ENCODE measurements at regions not wholly inside any gene's neighbourhood (a gene's known extent, or its start where the extent isn't known, plus 50 kb on each side); places are given as distances from the start of the nearest gene placed in this dataset.
"Not testable (repeated sequence)": the region's sequence is repeated elsewhere in the genome, so short reads cannot be mapped to it uniquely, and the experiment has no call there.

DNA sequence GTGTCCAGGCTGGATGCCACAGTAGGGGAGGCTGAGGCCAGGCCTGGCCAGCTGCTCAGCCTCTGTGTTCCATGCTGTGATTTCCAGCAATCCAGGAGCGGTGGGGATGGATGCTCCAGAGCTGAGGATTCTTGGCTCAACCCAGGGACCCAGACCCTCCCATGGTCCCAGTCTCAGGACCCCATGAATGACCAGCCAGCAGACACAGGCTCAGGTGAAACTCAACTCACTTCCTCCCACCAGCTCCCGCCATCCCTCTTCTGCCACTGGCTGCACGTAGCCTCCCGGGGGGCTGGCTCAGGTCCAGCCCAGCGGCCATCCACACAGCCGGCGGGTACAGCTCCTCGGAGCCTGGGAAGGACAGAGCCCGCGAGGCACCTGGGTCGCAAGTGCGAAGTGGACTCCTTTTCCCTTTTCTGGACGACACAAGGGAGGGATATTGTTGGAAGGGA, 54.5 kb upstream of the DACT2 start:
- H3K4me1 ChIP-seq (ENCODE audit: insufficient read depth, low read length): no peaks in the 10 kb centered on the region
- Mint-ChIP-seq H3K27ac (no peak overlapping the region), H3K4me1 (peaks cover 2 to 5% (median 4%) of the 10 kb centered on the region in 4 donors), H3K27me3 (peaks cover 0 to 1% of the 10 kb centered on the region in 2 donors), H3K4me3 (no peak overlapping the region), H3K36me3 (no peaks in the 10 kb centered on the region), H3K9me3 (peaks cover 0 to 5% (median 0%) of the 10 kb centered on the region in 8 donors)
- ChIA-PET POLR2A (ENCODE audit: partially characterized antibody) (no interaction called here), CTCF (ENCODE audit: partially characterized antibody) (interaction anchor here (0.8 kb wide), 1 partner anchor 512 kb away, joined by 4 read pairs; no protein-coding TSS in a partner anchor)
- intact Hi-C loops (cut with micrococcal nuclease): no loop called here
- no peaks in the 10 kb centered on the region for H3K27me3 ChIP-seq (ENCODE audit: insufficient read depth, low read length)
- no peak for DNase-seq
- H3K36me3 ChIP-seq (ENCODE audit: insufficient read depth, low read length): no peaks in the 10 kb centered on the region
- no peak overlapping the region for H3K4me3 ChIP-seq (ENCODE audit: low read length in 2 of 2)
- no peak overlapping the region for H3K27ac ChIP-seq (ENCODE audit: low read depth, low read length)
- H3K9me3 ChIP-seq (ENCODE audit: control insufficient read depth in 1 of 2, low read length in 2 of 2): no peaks in the 10 kb centered on the region

DNA sequence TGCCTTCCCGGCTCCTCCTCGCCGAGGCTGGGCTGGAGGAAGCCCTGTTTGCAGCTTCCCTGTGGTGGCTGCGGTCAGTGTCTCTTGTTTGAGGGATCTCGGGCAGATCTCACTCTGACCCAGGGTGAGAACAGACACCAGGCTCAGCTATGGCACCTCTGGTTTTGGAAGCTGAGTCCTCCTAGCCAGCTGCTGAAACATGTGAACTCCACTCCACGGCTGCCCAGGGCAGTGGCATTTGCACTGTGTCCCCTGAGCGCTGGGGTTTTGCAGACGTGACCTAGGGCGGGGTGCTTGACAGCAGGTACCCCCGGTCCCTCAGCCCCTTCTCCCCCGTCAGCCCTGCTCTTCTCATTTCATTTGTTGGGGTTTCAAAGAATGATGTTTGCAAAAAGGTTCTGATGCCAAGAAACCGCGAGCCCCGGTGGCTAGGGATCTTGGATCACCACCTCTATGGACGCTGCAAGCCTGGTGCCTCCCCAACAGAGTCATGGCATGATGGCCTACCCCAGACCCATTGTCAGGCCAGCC, 55.0 kb upstream of the DACT2 start:
- Mint-ChIP-seq H3K27me3 (peaks cover 0 to 1% of the 10 kb centered on the region in 2 donors), H3K9me3 (peaks cover 0 to 7% (median 0%) of the 10 kb centered on the region in 8 donors), H3K4me1 (peaks cover 2 to 5% (median 4%) of the 10 kb centered on the region in 4 donors), H3K36me3 (no peaks in the 10 kb centered on the region), H3K4me3 (no peak overlapping the region), H3K27ac (no peak overlapping the region)
- intact Hi-C loops (cut with micrococcal nuclease): no loop called here
- no peaks in the 10 kb centered on the region for H3K9me3 ChIP-seq (ENCODE audit: control insufficient read depth in 1 of 2, low read length in 2 of 2)
- DNase-seq: no peak
- no peaks in the 10 kb centered on the region for H3K4me1 ChIP-seq (ENCODE audit: insufficient read depth, low read length)
- ChIA-PET CTCF (ENCODE audit: partially characterized antibody) (interaction anchor here (0.8 kb wide), 1 partner anchor 512 kb away, joined by 4 read pairs; no protein-coding TSS in a partner anchor), POLR2A (ENCODE audit: partially characterized antibody) (no interaction called here)
- no peaks in the 10 kb centered on the region for H3K36me3 ChIP-seq (ENCODE audit: insufficient read depth, low read length)
- no peak overlapping the region for H3K4me3 ChIP-seq (ENCODE audit: low read length in 2 of 2)
- no peaks in the 10 kb centered on the region for H3K27me3 ChIP-seq (ENCODE audit: insufficient read depth, low read length)
- H3K27ac ChIP-seq (ENCODE audit: low read depth, low read length): no peak overlapping the region

DNA sequence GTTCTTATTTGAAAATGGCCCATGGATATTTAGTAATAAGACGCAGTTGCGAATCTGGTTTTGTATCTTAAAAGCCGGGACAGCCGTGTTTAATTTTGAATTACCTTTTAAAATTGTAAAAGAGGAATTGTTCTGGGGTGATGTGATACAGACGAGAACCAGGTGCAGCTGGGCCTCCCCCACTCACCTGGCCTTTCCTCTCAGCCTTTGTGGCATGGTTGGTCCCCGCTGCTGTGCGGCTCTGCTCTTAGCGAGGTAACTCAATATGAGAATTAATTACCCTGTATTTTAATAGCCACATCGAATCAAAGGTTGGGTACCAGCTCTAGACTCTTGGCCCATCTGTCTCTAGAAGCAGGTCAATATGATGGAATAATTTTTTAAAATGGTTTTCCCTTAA, 56.5 kb upstream of the DACT2 start:
- intact Hi-C loops (cut with micrococcal nuclease): no loop called here
- Histone ChIP-seq H3K36me3 (ENCODE audit: insufficient read depth, low read length) (no peaks in the 10 kb centered on the region), H3K4me3 (ENCODE audit: low read length in 2 of 2) (no peak overlapping the region), H3K27me3 (ENCODE audit: insufficient read depth, low read length) (no peaks in the 10 kb centered on the region), H3K4me1 (ENCODE audit: insufficient read depth, low read length) (no peaks in the 10 kb centered on the region), H3K27ac (ENCODE audit: low read depth, low read length) (no peak overlapping the region), H3K9me3 (ENCODE audit: control insufficient read depth in 1 of 2, low read length in 2 of 2) (no peaks in the 10 kb centered on the region)
- Mint-ChIP-seq H3K4me1 (no peaks in the 10 kb centered on the region), H3K27me3 (peaks cover 0 to 1% of the 10 kb centered on the region in 2 donors), H3K9me3 (peaks cover 0 to 10% (median 0%) of the 10 kb centered on the region in 8 donors), H3K4me3 (no peak overlapping the region), H3K36me3 (no peaks in the 10 kb centered on the region), H3K27ac (peak overlapping the region in 1 of 7 donors; percentile 42)
- ChIA-PET CTCF (ENCODE audit: partially characterized antibody) (no interaction called here), POLR2A (ENCODE audit: partially characterized antibody) (no interaction called here)
- DNase-seq: no peak

- H3K27me3 Mint-ChIP-seq: no peaks in the 10 kb centered on the region
- intact Hi-C loops (cut with micrococcal nuclease): no loop called here
- ChIA-PET CTCF (ENCODE audit: partially characterized antibody) (no interaction called here), POLR2A (ENCODE audit: partially characterized antibody) (no interaction called here)
- no peak for DNase-seq
- H3K4me3 ChIP-seq (ENCODE audit: low read length in 2 of 2): no peak overlapping the region
- no peak overlapping the region for H3K27ac Mint-ChIP-seq
- H3K27me3 ChIP-seq (ENCODE audit: insufficient read depth, low read length): no peaks in the 10 kb centered on the region
- H3K36me3 ChIP-seq (ENCODE audit: insufficient read depth, low read length): no peaks in the 10 kb centered on the region
- no peak overlapping the region for H3K4me3 Mint-ChIP-seq
- H3K4me1 Mint-ChIP-seq: no peaks in the 10 kb centered on the region
- H3K4me1 ChIP-seq (ENCODE audit: insufficient read depth, low read length): no peaks in the 10 kb centered on the region
- no peak overlapping the region for H3K27ac ChIP-seq (ENCODE audit: low read depth, low read length)
- no peaks in the 10 kb centered on the region for H3K9me3 ChIP-seq (ENCODE audit: control insufficient read depth in 1 of 2, low read length in 2 of 2)
- no peaks in the 10 kb centered on the region for H3K36me3 Mint-ChIP-seq
- peaks cover 0 to 10% (median 0%) of the 10 kb centered on the region in 8 donors for H3K9me3 Mint-ChIP-seq
Measured at GRCh38 chr6:168376811-168377483, 57.4 kb upstream of the DACT2 start.

- no peaks in the 10 kb centered on the region for H3K4me1 ChIP-seq (ENCODE audit: insufficient read depth, low read length)
- H3K9me3 Mint-ChIP-seq: peaks cover 0 to 10% (median 0%) of the 10 kb centered on the region in 8 donors
- H3K27ac Mint-ChIP-seq: no peak overlapping the region
- intact Hi-C loops (cut with micrococcal nuclease): no loop called here
- H3K36me3 Mint-ChIP-seq: no peaks in the 10 kb centered on the region
- ChIA-PET POLR2A (ENCODE audit: partially characterized antibody) (no interaction called here), CTCF (ENCODE audit: partially characterized antibody) (no interaction called here)
- no peak overlapping the region for H3K27ac ChIP-seq (ENCODE audit: low read depth, low read length)
- H3K4me1 Mint-ChIP-seq: no peaks in the 10 kb centered on the region
- H3K27me3 ChIP-seq (ENCODE audit: insufficient read depth, low read length): no peaks in the 10 kb centered on the region
- no peak for DNase-seq
- H3K36me3 ChIP-seq (ENCODE audit: insufficient read depth, low read length): no peaks in the 10 kb centered on the region
- no peak overlapping the region for H3K4me3 ChIP-seq (ENCODE audit: low read length in 2 of 2)
- no peak overlapping the region for H3K4me3 Mint-ChIP-seq
- H3K27me3 Mint-ChIP-seq: no peaks in the 10 kb centered on the region
- H3K9me3 ChIP-seq (ENCODE audit: control insufficient read depth in 1 of 2, low read length in 2 of 2): no peaks in the 10 kb centered on the region
Measured at GRCh38 chr6:168377484-168377855, 57.9 kb upstream of the DACT2 start.

GRCh38 chr6:168377856-168378832, 58.6 kb upstream of the DACT2 start:
- H3K27me3 ChIP-seq (ENCODE audit: insufficient read depth, low read length): no peaks in the 10 kb centered on the region
- Mint-ChIP-seq H3K36me3 (no peaks in the 10 kb centered on the region), H3K9me3 (peaks cover 0 to 7% (median 0%) of the 10 kb centered on the region in 8 donors), H3K27ac (no peak overlapping the region), H3K27me3 (no peaks in the 10 kb centered on the region), H3K4me3 (no peak overlapping the region), H3K4me1 (no peaks in the 10 kb centered on the region)
- H3K27ac ChIP-seq (ENCODE audit: low read depth, low read length): no peak overlapping the region
- ChIA-PET POLR2A (ENCODE audit: partially characterized antibody) (no interaction called here), CTCF (ENCODE audit: partially characterized antibody) (no interaction called here)
- no peaks in the 10 kb centered on the region for H3K36me3 ChIP-seq (ENCODE audit: insufficient read depth, low read length)
- no peak overlapping the region for H3K4me3 ChIP-seq (ENCODE audit: low read length in 2 of 2)
- H3K9me3 ChIP-seq (ENCODE audit: control insufficient read depth in 1 of 2, low read length in 2 of 2): no peaks in the 10 kb centered on the region
- intact Hi-C loops (cut with micrococcal nuclease): no loop called here
- DNase-seq: no peak
- no peaks in the 10 kb centered on the region for H3K4me1 ChIP-seq (ENCODE audit: insufficient read depth, low read length)

- H3K36me3 ChIP-seq (ENCODE audit: insufficient read depth, low read length); intact Hi-C loops (cut with micrococcal nuclease); CTCF ChIA-PET (ENCODE audit: partially characterized antibody); H3K27ac ChIP-seq (ENCODE audit: low read depth, low read length); DNase-seq; H3K9me3 ChIP-seq (ENCODE audit: control insufficient read depth in 1 of 2, low read length in 2 of 2); POLR2A ChIA-PET (ENCODE audit: partially characterized antibody); H3K36me3 Mint-ChIP-seq; H3K9me3 Mint-ChIP-seq; H3K27me3 Mint-ChIP-seq; H3K4me1 Mint-ChIP-seq; H3K4me3 ChIP-seq (ENCODE audit: low read length in 2 of 2); H3K27ac Mint-ChIP-seq; H3K4me1 ChIP-seq (ENCODE audit: insufficient read depth, low read length); H3K4me3 Mint-ChIP-seq; H3K27me3 ChIP-seq (ENCODE audit: insufficient read depth, low read length): not testable (repeated sequence)
Measured at GRCh38 chr6:168379579-168379978, 60.0 kb upstream of the DACT2 start.
